ENCODE measurements at regions not wholly inside any gene's neighbourhood (a gene's known extent, or its start where the extent isn't known, plus 50 kb on each side); places are given as distances from the start of the nearest gene placed in this dataset.

GRCh38 chr3:144516026-144516425 is 544.4 kb downstream of the DIPK2A start:
- no peak for DNase-seq (ENCODE audit: low read depth in 2 of 2)

GRCh38 chr3:144516589-144516988 is 545.0 kb downstream of the DIPK2A start:
- no peak for DNase-seq (ENCODE audit: low read depth in 2 of 2)

- no peak for DNase-seq (ENCODE audit: low read depth in 2 of 2)
Observed at GRCh38 chr3:144521131-144521530, 549.5 kb downstream of the DIPK2A start.

GRCh38 chr3:144522456-144522855 is 550.8 kb downstream of the DIPK2A start:
- DNase-seq (ENCODE audit: low read depth in 2 of 2) = no peak

GRCh38 chr3:144523396-144523795 is 551.8 kb downstream of the DIPK2A start:
- no peak for DNase-seq (ENCODE audit: low read depth in 2 of 2)

- DNase-seq (ENCODE audit: low read depth in 2 of 2) = no peak
Observed at GRCh38 chr3:144524531-144524930, 552.9 kb downstream of the DIPK2A start.

GRCh38 chr3:144529566-144529965 is 557.9 kb downstream of the DIPK2A start:
- DNase-seq (ENCODE audit: low read depth in 2 of 2) = no peak

GRCh38 chr3:144544871-144545270 is 573.2 kb downstream of the DIPK2A start:
- DNase-seq (ENCODE audit: low read depth in 2 of 2) = no peak

GRCh38 chr3:144546539-144546938 is 574.9 kb downstream of the DIPK2A start:
- DNase-seq (ENCODE audit: low read depth in 2 of 2) = no peak

GRCh38 chr3:144548346-144548745 is 576.7 kb downstream of the DIPK2A start:
- no peak for DNase-seq (ENCODE audit: low read depth in 2 of 2)

GRCh38 chr3:144549166-144549565 is 577.5 kb downstream of the DIPK2A start:
- DNase-seq (ENCODE audit: low read depth in 2 of 2) = no peak

GRCh38 chr3:144552346-144553057 is 580.9 kb downstream of the DIPK2A start:
- no peak for DNase-seq (ENCODE audit: low read depth in 2 of 2)

GRCh38 chr3:144553301-144553700 is 581.7 kb downstream of the DIPK2A start:
- no peak for DNase-seq (ENCODE audit: low read depth in 2 of 2)

- no peak for DNase-seq (ENCODE audit: low read depth in 2 of 2)
Observed at GRCh38 chr3:144554889-144555288, 583.3 kb downstream of the DIPK2A start.

GRCh38 chr3:144556392-144556791 is 584.8 kb downstream of the DIPK2A start:
- DNase-seq (ENCODE audit: low read depth in 2 of 2) = no peak

- DNase-seq (ENCODE audit: low read depth in 2 of 2) = no peak
Observed at GRCh38 chr3:144557515-144557914, 585.9 kb downstream of the DIPK2A start.

GRCh38 chr3:144564011-144564410 is 592.4 kb downstream of the DIPK2A start:
- no peak for DNase-seq (ENCODE audit: low read depth in 2 of 2)

- DNase-seq (ENCODE audit: low read depth in 2 of 2) = no peak
Observed at GRCh38 chr3:144566320-144566719, 594.7 kb downstream of the DIPK2A start.

- no peak for DNase-seq (ENCODE audit: low read depth in 2 of 2)
Observed at GRCh38 chr3:144569651-144570050, 598.0 kb downstream of the DIPK2A start.

- DNase-seq (ENCODE audit: low read depth in 2 of 2) = no peak
Observed at GRCh38 chr3:144583871-144584270, 612.2 kb downstream of the DIPK2A start.

- DNase-seq (ENCODE audit: low read depth in 2 of 2) = no peak
Observed at GRCh38 chr3:144585408-144585807, 613.8 kb downstream of the DIPK2A start.

GRCh38 chr3:144585953-144586352 is 614.3 kb downstream of the DIPK2A start:
- DNase-seq (ENCODE audit: low read depth in 2 of 2) = no peak

- peak; percentile 67 to 74 for DNase-seq (ENCODE audit: low read depth in 2 of 2)
Observed at GRCh38 chr3:144586382-144586781, 614.8 kb downstream of the DIPK2A start.

GRCh38 chr3:144590854-144591253 is 619.2 kb downstream of the DIPK2A start:
- DNase-seq (ENCODE audit: low read depth in 2 of 2) = peak; percentile 77 to 80
